Stimulated activated CD4-positive, alpha-beta T cell treated with anti-CD3 and anti-CD28 coated beads, Interleukin-4, amount 100 ng/mL, for 4 hours (primary cell): ENCODE measurements at regions not wholly inside any gene's neighbourhood (a gene's known extent, or its start where the extent isn't known, plus 50 kb on each side); places are given as distances from the start of the nearest gene placed in this dataset.
"Not testable (repeated sequence)": the region's sequence is repeated elsewhere in the genome, so short reads cannot be mapped to it uniquely, and the experiment has no call there.

Source experiments
- DNase-seq, 2 experiments: peaks; one replicate each; pipeline ENCODE4 v3.0.0-alpha.2; 2020

DNA sequence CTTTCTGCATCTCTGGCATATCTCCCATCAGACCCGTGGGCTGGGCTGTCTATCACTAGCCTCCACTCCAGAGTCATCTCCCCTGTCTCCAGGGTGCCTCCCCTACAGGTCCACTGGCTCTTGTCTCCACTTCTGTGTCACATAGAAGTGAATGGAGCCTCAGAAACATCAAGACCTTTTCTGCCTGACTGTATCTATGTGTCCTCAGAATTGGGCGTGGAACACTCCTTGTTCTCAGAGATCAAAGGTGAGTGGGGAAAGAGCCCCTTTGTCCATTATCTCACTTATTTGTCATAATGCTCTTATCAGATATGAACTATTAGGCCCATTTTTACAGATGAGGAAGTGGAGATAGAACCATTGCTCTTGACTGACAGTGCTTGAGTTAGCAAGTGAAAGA is 211.0 kb downstream of the CYRIA start:
- DNase-seq: no peak

DNA sequence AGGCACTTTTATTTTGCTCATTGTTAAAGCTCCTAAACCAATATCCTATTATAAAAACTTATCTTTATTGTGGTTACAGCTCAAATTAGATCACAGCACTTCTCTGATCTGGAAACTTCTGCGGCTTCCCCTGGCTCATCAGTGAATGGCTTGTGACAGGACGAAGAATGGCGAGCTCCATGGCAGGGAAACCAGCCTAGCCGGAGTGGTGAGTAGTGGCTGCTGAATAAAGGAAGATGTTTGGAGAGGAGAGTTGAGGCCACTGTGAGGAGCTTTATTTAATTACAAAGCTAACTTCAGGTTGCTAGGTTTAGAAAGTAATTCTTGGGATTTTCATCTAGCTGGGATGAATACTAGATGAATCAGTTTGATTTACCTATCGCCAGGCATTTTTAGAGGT is 213.5 kb downstream of the CYRIA start:
- no peak for DNase-seq

DNA sequence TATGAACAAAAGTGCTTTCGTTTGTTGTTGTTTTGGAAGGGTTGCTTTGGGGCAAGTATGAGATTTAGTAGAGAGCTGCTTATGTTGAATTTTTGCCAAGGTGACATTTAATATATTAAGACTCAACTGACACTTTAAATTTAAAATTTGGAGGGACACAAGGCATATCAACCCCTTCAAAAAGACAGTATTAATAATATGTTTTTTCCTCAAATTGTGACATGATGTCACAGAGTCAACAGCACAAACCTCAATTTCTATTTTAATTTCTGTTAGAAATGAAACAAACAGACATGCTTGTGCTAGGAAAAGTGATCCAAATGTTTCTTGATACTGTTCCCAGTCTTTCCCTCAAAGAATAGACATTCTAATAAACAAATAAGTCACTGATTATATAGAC is 218.9 kb downstream of the CYRIA start:
- no peak for DNase-seq

DNA sequence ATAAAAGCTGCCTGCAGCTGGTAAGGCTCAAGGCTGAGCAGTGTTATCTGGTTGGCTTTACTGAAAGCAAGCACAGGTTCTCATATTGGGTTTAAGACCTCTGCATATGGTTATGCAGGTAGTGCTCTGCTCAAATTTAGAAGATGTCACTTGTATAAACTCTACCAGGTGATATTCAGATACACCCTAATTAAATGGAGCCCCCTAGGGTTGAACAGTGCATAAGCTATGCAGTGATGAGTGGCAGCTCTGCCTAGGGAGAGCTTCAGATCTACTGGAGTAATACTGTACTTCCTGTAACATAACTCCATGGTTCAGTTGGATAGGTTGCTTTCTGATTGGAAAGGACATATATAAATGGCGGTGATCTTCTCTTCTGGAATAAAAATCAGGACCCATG is 222.7 kb downstream of the CYRIA start:
- DNase-seq: no peak

DNA sequence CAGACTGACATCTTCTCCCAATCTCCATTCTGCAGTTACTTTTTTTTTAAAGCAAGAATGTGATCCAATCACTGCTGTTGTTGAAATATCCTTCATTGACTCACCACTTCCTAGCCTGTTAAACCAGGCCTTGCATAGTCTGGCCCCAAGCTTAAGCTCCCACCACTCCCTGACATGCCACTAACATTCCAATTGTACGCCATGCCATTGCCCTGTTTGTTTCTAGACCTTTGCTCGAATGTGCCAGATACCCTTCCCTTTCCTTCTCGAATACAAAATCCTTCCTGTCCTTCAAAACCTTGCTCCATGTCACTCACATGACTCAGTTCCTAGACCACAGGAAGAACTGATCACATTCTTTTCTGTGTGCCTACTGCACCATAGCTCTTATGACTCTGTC is 224.2 kb downstream of the CYRIA start:
- no peak for DNase-seq

DNA sequence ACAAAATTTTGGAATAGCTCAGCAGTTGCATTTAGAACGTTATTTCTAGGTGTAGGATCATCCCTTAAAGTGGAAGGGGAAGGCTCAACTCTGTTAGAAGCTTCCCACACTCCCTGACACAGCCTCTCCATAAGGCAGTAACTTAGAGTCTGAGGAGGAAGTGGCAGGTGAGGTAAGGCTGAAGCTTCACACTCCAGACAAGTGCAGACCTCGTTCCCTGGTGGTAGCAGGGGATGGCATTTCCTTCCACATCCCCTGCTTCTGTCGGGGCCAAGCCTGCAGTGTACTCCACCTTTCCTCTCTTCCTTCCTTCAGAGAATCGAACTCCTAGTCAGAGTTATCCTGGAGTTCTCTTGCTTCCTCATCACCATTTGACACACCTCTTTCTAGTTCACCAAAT is 224.7 kb downstream of the CYRIA start:
- DNase-seq: no peak

DNA sequence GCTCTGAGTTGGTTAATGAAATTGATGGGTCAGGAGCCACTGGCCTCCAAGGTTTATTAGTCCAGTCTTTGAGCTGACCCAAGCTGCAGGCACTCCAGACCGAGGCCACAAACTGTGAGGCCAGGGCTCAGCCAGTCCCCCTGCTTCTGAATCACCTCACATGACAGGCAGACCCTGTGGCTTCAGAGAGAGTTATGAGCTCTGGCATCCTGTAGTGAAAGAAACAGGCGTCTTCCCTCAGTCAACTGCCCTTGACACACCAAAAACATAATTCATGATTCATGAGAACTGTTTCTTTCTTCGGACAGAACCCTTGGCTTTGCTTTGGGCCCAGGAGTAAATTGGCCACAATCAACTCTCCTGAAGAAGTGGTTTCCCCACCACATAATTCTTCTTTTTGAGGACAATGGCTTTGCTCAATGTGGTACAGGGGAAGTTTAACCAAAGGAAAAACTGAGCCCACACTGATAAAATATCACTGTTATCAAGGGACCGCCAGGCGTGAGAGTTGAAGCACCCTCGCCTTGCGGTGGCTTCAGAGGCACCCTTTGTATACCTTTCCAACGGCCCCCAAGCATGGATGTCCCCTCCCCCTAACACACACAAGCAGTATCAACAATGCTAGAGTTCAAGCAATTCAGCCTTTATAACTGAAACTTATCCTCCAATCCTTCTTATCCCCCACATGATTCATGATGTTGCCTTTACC is 226.9 kb downstream of the CYRIA start:
- DNase-seq: no peak

DNA sequence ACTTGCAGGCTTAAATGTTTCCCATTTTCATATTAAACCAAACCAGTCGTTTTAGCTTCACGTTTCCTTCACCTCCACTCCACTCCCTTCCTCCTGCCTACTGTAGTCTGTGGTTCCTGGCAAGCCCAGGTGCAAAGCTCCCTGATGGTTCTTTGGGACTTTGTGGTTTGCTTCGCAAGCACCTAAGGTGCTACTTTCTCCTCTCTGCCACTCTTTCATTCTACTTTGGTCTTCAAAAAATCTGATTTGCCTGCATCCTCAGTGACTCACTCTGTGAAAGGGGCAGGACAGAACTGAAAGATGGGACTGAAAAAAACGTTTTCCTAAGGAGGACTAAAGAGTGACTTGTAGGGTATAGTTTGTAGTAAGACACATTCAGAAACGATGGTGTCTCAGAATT is 228.4 kb downstream of the CYRIA start:
- no peak for DNase-seq

DNA sequence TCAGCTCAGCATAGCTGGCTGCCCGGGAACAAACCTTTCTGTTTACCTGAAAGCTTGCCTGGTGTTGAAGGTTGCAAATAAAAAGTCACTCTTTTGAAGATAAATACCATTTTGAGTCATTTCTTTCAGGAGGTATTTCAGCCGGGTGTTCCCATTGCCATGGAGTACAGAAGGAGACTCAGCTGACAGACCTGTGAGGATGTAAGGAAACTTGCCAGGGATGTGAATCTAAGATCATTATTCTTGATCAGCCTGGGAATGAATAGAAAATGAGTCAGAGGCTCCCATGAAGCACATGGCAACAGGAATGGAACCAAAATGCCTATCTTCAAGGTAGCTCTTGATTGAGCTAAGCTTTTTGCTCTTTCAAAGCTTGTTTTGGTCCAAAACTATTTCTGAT is 231.2 kb downstream of the CYRIA start:
- DNase-seq: no peak

DNA sequence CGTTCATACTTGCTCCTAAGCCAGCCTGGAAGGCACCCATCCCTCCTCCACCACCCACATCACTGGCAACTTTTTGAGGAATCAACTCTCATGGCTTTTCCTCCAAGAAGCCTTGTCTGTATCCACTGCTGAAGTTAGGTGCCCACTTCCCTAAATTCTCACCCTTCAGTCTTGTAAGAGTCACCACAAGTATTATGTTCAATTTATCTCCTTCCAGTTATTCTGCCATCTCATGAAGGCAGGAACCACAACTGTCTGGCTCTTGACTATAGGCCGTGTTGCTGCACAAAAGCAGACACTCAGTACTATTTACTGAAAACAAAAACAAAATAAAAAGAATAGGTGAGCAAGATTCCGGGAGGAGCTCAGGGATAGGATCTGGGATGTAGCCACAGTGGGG is 234.8 kb downstream of the CYRIA start:
- DNase-seq: no peak

DNA sequence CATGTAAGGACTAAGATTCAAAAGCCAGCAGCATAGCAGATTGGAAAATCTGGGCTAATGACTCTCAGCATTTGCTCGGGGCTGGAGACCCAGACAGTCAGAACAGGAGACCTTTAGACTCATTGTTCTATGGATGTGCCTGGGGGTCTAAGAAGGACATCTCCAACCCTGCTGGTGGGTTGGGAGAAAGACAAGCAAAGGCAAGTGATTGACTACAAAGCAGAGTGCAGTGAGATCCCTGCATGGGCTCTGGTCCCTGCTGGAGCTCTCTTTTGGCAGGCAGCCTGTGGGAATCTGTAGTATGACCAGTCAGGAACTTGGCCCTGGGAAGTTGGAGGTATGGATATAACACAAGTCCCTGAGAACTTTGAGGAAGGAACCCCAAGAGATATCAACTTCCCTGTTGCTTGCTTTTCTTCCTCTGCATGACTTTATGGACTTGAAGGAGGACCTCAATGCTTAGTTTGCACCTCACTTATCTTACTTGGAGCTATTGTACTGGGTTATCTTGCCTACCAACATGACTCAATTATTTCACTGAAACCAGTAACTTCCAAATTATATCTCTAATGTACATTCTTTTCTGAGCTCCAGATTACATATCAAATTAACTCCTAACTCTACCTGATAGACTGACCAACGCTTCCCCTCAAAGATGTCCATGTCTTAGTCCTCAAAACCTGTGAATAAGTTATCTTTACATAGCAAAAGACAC is 236.0 kb downstream of the CYRIA start:
- DNase-seq: no peak

DNA sequence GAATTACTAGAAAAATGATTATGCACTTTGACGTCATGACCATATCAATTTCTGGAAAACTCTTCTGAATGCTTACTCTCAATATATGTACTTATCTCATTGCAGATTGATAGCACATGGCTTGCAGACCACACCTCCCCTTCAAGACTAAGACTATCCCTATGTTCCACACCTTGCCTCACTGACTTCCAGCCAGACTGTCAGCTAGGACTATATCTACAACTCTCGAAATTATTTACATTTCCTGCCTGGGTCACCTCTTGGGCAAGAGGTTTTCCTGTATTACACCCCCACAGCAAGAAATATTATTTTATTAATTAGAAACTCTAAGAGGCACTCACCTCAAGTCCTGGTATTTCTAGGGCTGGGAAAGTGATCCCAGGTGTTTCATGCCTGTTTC is 236.6 kb downstream of the CYRIA start:
- no peak for DNase-seq

DNA sequence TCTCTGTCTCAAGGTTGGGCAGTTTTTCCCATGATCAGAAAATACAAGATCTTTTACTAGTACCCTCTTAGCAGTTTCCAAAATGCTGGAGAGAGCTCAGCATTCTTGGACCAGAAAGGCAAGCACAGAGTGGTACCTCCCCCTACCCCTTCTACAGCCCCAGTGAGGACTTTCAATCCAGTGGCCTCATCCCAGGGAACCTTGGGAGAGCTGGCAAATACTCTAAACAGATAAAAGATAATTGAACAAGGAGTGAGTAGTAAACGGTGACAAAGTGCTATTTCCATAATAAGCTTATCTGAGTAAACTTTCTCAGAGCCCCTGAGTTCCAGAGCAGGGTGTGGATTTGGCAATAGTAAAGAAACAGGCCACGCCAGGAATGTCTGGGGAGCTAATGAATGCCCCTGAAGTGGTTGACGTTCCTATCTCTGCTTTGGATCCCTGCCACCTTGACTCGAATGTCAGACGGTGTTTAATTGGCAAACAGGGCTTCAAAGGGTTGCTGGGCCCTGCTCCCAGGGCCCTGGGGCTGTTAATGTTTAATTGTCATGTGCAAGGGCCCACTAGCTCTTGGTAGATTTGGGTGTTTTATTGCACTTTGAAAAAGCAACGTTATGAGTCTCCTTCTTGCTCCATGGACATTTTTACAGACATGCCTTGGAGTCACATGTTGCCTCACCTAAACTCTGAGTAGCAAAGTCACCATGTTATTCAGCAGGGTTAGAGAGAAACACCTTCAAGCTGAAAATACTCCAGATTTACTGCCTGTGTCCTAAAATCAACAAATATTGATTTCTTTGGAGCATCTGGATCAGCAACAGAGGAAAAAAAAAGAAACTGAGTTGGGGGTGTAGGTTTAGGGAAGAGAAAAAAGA is 239.9 kb downstream of the CYRIA start:
- DNase-seq: no peak

DNA sequence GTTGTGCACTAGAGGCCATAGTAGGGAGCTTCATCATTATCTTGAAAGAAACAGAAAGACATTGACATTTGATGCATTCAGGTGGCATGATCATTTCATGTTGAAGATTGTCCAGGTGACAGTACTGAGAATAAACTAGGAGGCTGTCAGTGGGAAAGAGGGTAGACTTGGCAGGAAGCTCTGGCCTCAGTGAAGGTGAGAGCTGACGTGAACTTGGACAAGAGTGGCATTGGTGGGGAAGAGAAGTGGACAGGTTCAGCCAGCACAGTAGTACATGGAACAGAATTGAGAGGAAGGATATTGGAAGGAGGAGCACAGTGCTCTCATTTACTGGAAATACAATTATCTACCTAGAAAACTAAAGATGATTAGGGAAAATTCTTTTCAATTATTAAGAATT is 245.2 kb downstream of the CYRIA start:
- DNase-seq: no peak

DNA sequence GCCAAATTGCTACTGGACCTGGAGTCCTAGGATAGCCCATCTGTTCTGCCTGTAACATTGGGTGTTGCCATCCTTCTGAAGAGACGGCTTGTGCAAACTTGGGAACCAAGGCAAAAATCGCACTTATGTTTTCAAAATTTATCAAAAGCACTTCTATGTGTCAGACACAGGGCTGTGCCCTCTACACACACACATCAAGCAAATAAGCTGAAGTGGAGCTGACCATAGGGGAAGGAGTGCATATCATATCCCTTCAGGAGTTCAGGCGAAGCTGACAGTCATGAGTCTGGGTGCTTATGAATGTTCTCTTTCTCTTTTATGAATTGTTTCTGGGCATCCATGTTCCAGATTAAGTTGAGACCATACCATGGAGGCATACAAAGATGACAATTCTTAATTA is 247.9 kb downstream of the CYRIA start:
- DNase-seq: no peak

DNA sequence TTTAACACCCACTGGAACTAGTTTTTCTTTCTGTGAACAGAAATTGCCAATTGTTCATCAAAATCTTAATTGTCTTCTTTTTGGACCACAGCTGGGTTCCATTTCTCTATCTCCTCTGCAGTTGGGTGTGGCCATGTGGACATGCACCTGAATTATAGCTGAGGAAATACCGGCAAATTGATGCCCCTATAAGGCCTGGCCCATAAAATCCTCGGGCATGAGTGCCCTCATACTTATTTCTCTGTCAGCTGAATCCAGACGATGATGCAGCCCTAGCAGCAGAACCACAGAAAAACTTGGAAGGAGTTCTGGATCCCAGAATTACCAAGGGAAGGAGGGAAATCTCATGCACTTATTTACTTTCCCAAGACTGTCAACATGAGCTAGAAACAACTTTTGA is 249.0 kb downstream of the CYRIA start:
- DNase-seq: no peak

DNA sequence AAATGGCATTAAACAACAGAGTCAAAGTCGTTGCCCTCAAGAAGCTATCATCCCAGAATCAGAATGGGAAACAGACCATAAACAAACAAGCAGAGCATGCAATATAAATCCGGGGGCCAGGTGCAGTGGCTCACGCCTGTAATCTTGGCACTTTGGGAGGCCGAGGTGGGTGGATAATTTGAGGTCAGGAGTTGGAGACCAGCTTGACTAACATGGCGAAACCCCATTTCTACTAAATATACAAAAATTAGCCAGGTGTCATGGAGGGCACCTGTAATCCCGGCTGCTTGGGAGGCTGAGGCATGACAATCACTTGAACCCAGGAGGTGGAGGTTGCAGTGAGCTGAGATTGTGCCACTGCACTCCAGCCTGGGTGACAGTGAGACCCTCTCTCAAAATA is 249.8 kb downstream of the CYRIA start:
- not testable (repeated sequence) for DNase-seq

DNA sequence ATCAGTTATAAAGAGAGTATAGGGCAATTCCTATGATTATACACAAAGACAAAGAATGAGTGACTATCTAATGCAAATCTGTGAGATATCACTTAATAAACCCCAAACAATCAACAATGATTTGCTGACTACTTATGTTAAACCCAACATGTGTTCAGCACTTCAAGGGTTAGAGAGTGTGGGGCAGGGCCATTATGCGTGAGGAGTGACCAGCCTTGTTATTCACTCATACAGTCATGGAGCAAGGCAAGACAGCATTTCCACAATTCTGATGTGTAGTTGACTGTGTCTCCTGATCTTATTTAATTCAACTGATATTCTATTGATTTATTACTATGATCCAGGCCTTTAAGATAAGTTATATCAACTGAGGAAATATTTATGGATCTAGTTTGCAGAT is 251.7 kb downstream of the CYRIA start:
- DNase-seq: no peak

DNA sequence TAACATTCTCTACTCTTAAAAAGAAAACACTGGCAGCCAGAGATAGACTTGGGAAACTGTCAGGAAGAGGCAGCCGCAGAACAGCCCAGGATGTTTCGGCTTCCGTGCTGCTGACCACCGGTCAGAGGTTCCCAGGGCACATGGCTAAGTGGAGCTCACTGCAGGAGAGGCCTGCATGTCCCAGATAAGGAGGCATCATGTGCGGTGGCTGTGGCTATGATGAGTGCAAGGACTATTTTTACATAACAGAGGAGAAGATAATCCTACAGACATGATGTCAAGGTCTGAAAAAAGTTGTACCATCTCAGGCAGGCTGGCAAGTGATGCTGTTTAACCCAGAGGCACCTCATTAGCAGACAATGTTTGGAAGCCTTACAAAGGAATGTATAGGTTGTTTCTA is 252.3 kb downstream of the CYRIA start:
- DNase-seq: no peak

DNA sequence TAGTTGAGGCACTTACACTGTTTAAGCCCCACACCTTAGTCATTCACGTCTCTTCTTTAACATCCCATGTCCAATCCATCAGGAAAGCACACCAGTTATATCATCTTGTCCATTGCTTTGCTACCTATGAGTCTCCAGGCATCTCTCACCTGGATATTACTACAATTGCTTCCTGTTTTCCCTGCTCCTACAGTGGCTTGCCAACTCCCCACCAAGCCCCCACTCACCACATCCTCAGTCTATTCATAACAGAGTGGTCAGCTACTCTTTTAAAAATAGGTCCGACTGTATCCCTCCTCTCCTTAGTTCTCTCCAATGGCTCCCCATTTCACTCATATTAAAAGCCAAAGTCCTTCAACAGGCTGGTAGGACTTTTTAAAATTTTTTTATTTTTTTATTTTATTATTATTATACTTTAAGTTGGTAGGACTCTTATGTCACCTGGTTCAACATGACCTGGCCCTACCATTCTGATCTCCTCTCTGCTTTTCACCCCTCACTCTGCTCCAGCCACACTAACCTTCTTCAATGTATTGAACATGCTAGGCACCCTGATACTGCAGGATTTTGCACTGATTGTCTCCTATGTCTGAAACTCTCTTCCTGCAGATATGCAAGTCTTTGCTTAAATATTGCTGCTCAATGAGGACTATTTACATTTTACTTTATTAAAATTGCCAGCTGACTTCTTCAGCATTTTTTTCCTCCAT is 253.2 kb downstream of the CYRIA start:
- DNase-seq: no peak

DNA sequence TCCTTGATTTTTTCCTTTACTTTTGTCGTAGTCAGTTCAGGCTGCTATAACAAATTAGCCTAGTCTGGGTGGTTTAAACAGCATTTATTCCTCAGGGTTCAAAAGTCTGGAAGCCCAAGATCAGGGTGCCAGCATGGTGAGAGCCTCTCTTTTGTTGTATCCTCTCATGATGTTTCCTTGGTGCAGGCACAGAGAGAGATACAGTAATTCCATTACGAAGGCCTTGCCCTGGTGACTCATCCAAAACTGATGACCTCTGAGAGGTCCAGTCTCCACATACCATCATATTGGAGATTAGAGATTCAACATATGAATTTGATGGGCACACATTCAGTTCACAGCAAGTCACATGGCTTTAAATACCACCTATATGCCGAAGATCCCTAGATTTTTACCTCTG is 253.8 kb downstream of the CYRIA start:
- DNase-seq: no peak

DNA sequence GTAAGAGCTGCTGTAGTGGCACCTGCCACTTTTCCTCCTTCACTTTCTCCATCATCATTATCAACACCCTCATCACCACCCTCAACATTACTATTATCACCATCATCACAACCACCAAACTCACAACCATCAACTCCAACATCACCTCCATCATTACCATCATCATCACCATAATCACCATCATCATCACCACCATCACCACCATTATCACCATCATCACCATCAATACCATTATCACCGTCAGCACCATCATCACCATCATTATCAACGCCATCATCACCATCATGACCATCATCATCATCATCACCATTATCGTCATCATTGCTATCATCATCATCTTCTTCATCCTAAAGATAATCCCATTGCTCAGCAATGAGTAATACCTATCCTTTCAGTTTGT is 255.8 kb downstream of the CYRIA start:
- no peak for DNase-seq

DNA sequence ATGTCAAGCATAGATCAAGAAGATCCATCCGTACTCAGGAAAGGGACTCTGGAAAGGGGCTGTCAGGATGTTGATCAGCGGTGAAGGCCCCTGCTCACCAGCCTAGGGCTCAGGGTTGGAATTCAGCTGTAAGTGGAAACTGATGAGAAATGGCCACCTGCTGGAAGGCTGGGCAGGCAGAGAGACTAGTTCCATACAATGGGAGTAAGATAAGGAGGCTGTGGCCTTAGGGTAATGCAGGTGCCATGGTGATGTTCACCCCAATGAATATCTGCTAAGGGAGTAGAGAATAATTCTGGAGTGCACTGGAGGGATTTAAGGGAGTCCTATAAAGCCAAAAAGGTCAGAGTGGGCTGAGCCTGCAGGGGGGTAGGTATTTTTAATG is 256.6 kb downstream of the CYRIA start:
- DNase-seq: no peak
